ENCODE measurements at regions not wholly inside any gene's neighbourhood (a gene's known extent, or its start where the extent isn't known, plus 50 kb on each side); places are given as distances from the start of the nearest gene placed in this dataset.

GRCh38 chr10:62961951-62962523, 145.9 kb upstream of the EGR2 start:
- H3K4me3 ChIP-seq (replicated peaks in 1 of 3; ENCODE audit: insufficient read depth in 1 of 3, low read depth in 1 of 3, low read length in 3 of 3): no peak overlapping the region
- H3K9ac ChIP-seq (replicated peaks; ENCODE audit: extremely low read depth, insufficient read depth, low read length): no peak overlapping the region
- H3K27ac ChIP-seq (ENCODE audit: insufficient read depth, low read depth, low read length): no peak overlapping the region
- ChIA-PET POLR2A (no interaction called here), CTCF (no interaction called here)
- no peaks in the 10 kb centered on the region for H3K9me1 ChIP-seq (replicated peaks; ENCODE audit: control insufficient read depth, extremely low read depth, insufficient read depth, low read length)
- H3K4me1 ChIP-seq (ENCODE audit: control insufficient read depth, extremely low read depth, insufficient read depth, low read length): no peaks in the 10 kb centered on the region
- intact Hi-C loops (cut with micrococcal nuclease) (no loop called here), dilution Hi-C loops (cut with MboI; ENCODE audit: extremely low pct_ligation_motif_present, low sequenced_read_pairs) (no loop called here)
- no peak for DNase-seq (ENCODE audit: low read depth, low spot score)
- FAIRE-seq: no peak
- no peaks in the 10 kb centered on the region for H3K79me2 ChIP-seq (ENCODE audit: control insufficient read depth, insufficient read depth, low read length)
- H3K36me3 ChIP-seq (ENCODE audit: control insufficient read depth in 2 of 2, extremely low read depth in 1 of 2, insufficient read depth in 2 of 2, low read length in 2 of 2): no peaks in the 10 kb centered on the region
- H3K27me3 ChIP-seq (ENCODE audit: control insufficient read depth in 2 of 2, insufficient read depth in 2 of 2, low read length in 2 of 2): no peaks in the 10 kb centered on the region
- no peak overlapping the region for H3K4me2 ChIP-seq (ENCODE audit: insufficient read depth, low read length)
- H3K9me3 ChIP-seq (replicated peaks; ENCODE audit: control insufficient read depth, insufficient read depth, low read length): no peaks in the 10 kb centered on the region
- TF ChIP-seq GATA2 (IDR thresholded peaks at IDR 0.05; ENCODE audit: insufficient read depth, insufficient read length, low read depth, low read length) (no peak), POLR2A (IDR thresholded peaks at IDR 0.05; ENCODE audit: low read depth, low read length) (no peak), MYC (IDR thresholded peaks at IDR 0.05; ENCODE audit: low read depth, low read length) (no peak), FOS (IDR thresholded peaks at IDR 0.05; ENCODE audit: borderline replicate concordance, insufficient read depth, low read length) (no peak), EZH2 (IDR thresholded peaks at IDR 0.05; ENCODE audit: borderline replicate concordance, low read depth, low read length, severe bottlenecking) (no peak), JUN (IDR thresholded peaks at IDR 0.05; ENCODE audit: borderline replicate concordance, insufficient read depth, insufficient read length, low read depth) (no peak), MAX (IDR thresholded peaks at IDR 0.05; ENCODE audit: insufficient read depth, insufficient read length) (no peak), POLR2AphosphoS5 (IDR thresholded peaks at IDR 0.05; ENCODE audit: insufficient read depth, low read depth, low read length) (no peak), CTCF (IDR thresholded peaks at IDR 0.05; ENCODE audit: extremely low read depth in 1 of 2, insufficient read depth in 1 of 2, low read depth in 1 of 2, low read length in 2 of 2) (no peak)
- no TSS peak for BruUV-seq (replicated peaks)
- H4K20me1 ChIP-seq (replicated peaks; ENCODE audit: control insufficient read depth, extremely low read depth, insufficient read depth, low read length): no peaks in the 10 kb centered on the region
- no peak overlapping the region for H2AFZ ChIP-seq (ENCODE audit: low read depth, low read length)

Data from endothelial cell of umbilical vein (primary cell).